ENCODE measurements at regions not wholly inside any gene's neighbourhood (a gene's known extent, or its start where the extent isn't known, plus 50 kb on each side); places are given as distances from the start of the nearest gene placed in this dataset.

GRCh38 chr6:167684276-167685104 is 142.2 kb upstream of the AFDN start:
- TF ChIP-seq CTCF (IDR thresholded peaks at IDR 0.05) = no peak
- no peak for TF ChIP-seq POLR2A (IDR thresholded peaks at IDR 0.05)

All from adrenal gland (tissue), 5 donors.